Breast epithelium (tissue), 4 donors: ENCODE measurements at regions not wholly inside any gene's neighbourhood (a gene's known extent, or its start where the extent isn't known, plus 50 kb on each side); places are given as distances from the start of the nearest gene placed in this dataset.

ENCODE experiments used
- DNase-seq, 2 donors: peaks; one replicate each; pipeline ENCODE4 v3.0.0-alpha.2; 2019; ENCODE audit warnings: low spot score in 2 of 2
- H3K27ac ChIP-seq, 2 donors: fragments of 200-600 bp; sonication (generic) in 1 of 2; one replicate each; pipeline ENCODE4 v1.5.1; 2016 to 2019; ENCODE audit warnings: mild to moderate bottlenecking in 1 of 2
- H3K27me3 ChIP-seq, 2 donors: fragments of 200-600 bp; sonication (generic) in 1 of 2; one replicate each; pipeline versions ENCODE4 v1.5.1 to v1.6.0; 2017 to 2019; ENCODE audit warnings: control low read depth in 1 of 2, mild to moderate bottlenecking in 1 of 2
- H3K36me3 ChIP-seq: fragments of 200-600 bp; one replicate; pipeline ENCODE4 v1.5.1; 2019
- H3K4me1 ChIP-seq, 2 donors: fragments of 200-600 bp; sonication (generic); one replicate each; pipeline ENCODE4 v1.5.1; 2016 to 2019; ENCODE audit warnings: control low read depth in 1 of 2
- H3K4me3 ChIP-seq, 3 donors: fragments of 200-600 bp; sonication (generic); 1 replicate in 2 of 3; 2 replicates in 1 of 3; pipeline ENCODE4 v1.5.1; 2016 to 2019; ENCODE audit warnings: mild to moderate bottlenecking in 3 of 3, moderate library complexity in 2 of 3
- H3K9me3 ChIP-seq, 2 donors: fragments of 200-600 bp; sonication (generic) in 1 of 2; one replicate each; pipeline ENCODE4 v1.5.1; 2016 to 2019; ENCODE audit warnings: control low read depth in 1 of 2
- POLR2A ChIP-seq: fragments of 450-650 bp; IDR thresholded peaks from one replicate; pipeline ENCODE4 v1.6.1; 2016; ENCODE audit warnings: antibody characterized with exemption, mild to moderate bottlenecking, moderate library complexity
- POLR2AphosphoS5 ChIP-seq, 3 donors: sonication (generic); formaldehyde crosslinking; IDR thresholded peaks; one replicate each; pipeline ENCODE4 v1.6.1; 2017; ENCODE audit warnings: antibody characterized with exemption in 3 of 3
- intact Hi-C: fragments of 100-400 bp; cut with DNase I; formaldehyde crosslinking; loops from one replicate; pipeline ENCODE4 v1.15.1; 2023; ENCODE audit warnings: low total_unique reads
- TF ChIP-seq, protein P1 (sequence below), 3 donors: fragments of 450-650 bp; IDR thresholded peaks; one replicate each; pipeline ENCODE4 v1.5.1; 2016 to 2017; ENCODE audit warnings: antibody characterized with exemption in 3 of 3, mild to moderate bottlenecking in 3 of 3, moderate library complexity in 3 of 3

DNA sequence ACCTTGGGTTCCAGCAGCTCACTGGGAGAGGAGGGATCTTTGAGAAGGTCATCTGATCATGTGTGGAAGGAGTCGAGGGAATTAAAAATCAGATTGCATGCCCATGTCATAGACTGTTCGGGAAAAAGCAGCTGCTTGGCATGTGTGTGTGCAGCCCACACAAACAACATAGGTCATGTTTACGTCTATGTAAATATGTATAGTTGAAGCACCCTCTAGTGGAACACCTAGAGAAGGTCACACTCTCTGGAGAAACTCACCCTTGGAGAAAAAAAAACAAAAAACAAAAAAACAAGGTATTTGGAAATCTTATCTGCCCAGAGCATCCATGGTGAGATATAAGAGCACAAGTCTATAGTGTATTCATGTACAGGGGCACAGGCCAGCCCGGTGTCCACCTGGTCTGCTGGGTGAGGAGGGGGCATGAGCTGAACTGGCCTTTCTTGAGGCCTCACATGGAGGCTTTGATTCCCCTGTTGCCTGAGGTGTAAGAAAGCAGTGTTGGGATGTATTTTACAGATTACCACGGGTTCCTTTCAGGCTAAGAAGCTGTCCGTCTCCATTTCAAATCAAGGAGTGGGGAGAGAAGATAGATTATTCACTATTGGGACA lies 98.0 kb downstream of the NPY start:
- Histone ChIP-seq H3K4me1 (no peaks in the 10 kb centered on the region), H3K27ac (no peak overlapping the region), H3K27me3 (no peaks in the 10 kb centered on the region), H3K4me3 (no peak overlapping the region), H3K36me3 (no peaks in the 10 kb centered on the region), H3K9me3 (no peaks in the 10 kb centered on the region)
- TF ChIP-seq, protein P1, sequence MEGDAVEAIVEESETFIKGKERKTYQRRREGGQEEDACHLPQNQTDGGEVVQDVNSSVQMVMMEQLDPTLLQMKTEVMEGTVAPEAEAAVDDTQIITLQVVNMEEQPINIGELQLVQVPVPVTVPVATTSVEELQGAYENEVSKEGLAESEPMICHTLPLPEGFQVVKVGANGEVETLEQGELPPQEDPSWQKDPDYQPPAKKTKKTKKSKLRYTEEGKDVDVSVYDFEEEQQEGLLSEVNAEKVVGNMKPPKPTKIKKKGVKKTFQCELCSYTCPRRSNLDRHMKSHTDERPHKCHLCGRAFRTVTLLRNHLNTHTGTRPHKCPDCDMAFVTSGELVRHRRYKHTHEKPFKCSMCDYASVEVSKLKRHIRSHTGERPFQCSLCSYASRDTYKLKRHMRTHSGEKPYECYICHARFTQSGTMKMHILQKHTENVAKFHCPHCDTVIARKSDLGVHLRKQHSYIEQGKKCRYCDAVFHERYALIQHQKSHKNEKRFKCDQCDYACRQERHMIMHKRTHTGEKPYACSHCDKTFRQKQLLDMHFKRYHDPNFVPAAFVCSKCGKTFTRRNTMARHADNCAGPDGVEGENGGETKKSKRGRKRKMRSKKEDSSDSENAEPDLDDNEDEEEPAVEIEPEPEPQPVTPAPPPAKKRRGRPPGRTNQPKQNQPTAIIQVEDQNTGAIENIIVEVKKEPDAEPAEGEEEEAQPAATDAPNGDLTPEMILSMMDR (IDR thresholded peaks at IDR 0.05) = no peak
- no peak for TF ChIP-seq POLR2AphosphoS5 (IDR thresholded peaks at IDR 0.05)
- intact Hi-C loops = no loop called here
- DNase-seq = no peak

DNA sequence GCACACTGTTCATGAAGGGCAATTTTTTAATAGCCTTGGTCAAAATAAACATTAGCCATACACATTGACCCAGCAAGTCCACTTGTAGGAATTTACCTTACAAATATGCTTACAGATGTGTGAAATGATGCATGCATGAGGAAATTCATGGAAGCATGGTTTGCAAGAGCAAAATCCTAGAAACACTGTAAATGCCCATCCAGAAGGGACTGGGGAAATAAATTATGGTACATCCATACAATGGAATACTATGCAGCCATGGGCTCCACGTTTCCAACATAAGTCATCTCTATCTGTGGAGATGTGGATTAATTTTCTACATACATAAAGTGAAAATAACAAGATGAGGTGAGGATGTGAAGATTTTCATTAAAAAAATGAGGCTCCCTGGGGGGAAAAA lies 99.1 kb downstream of the NPY start:
- Histone ChIP-seq H3K27me3 (no peaks in the 10 kb centered on the region), H3K4me3 (no peak overlapping the region), H3K9me3 (no peaks in the 10 kb centered on the region), H3K27ac (no peak overlapping the region), H3K4me1 (no peaks in the 10 kb centered on the region), H3K36me3 (no peaks in the 10 kb centered on the region)
- TF ChIP-seq POLR2AphosphoS5 (IDR thresholded peaks at IDR 0.05) (no peak), POLR2A (no peak)
- TF ChIP-seq, protein P1 (IDR thresholded peaks at IDR 0.05) = no peak
- intact Hi-C loops = no loop called here
- no peak for DNase-seq

DNA sequence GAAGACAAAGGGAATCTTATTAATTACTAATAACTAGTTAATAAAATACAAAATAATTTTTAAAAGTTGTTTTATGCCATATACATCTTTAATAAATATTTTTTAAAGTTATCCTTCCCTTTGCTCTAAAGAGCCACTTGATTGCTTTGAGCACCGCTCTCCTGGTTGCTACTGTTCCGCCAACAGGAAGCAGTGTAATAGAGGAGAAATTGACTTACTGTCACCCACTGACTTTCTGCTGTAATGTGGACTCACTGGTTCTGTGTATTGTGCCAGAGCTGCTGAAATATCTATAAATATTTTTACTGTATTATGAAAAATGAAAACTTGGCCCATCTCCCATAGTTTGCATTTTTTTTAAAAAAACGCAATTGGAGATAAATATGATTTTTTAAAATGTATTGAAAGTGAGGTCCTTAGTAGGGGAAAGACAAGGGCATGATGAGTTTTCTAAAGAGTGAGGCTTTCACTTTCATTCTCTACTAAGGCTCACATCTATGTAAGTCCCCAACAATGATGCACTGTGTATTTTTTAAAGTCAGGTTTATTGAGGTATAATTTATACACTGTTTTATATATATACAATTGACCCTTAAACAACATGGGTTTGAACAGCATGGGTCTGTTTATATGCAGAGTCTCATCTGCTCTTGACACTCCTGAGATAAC lies 100.5 kb downstream of the NPY start:
- H3K4me1 ChIP-seq = no peaks in the 10 kb centered on the region
- DNase-seq = no peak
- intact Hi-C loops = no loop called here
- H3K27ac ChIP-seq = no peak overlapping the region
- TF ChIP-seq POLR2AphosphoS5 (IDR thresholded peaks at IDR 0.05) = no peak
- TF ChIP-seq, protein P1 (IDR thresholded peaks at IDR 0.05) = no peak
- no peak for TF ChIP-seq POLR2A
- H3K4me3 ChIP-seq = no peak overlapping the region
- no peaks in the 10 kb centered on the region for H3K27me3 ChIP-seq
- H3K9me3 ChIP-seq = no peaks in the 10 kb centered on the region
- no peaks in the 10 kb centered on the region for H3K36me3 ChIP-seq

DNA sequence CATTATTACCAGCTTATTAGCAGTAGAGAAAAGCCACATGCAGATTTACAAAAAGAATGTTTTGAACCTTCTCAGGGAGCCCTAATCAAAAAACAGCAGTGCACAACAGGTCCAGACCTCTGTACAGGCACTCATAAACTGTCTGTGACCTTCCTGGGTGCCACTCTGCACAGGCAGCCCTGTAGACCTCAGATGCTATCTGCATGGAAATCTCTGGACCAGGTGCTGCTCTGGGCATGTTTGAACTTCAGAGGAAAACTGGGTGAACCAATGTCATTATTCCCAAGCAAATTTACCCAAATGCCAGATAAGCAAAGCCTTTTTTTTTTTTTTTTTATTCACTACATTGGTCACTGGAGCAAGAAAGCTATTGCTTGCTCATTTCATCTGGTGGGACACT lies 104.2 kb downstream of the NPY start:
- Histone ChIP-seq H3K4me3 (no peak overlapping the region), H3K27me3 (no peaks in the 10 kb centered on the region), H3K36me3 (no peaks in the 10 kb centered on the region), H3K4me1 (no peaks in the 10 kb centered on the region), H3K9me3 (no peaks in the 10 kb centered on the region), H3K27ac (no peak overlapping the region)
- intact Hi-C loops = no loop called here
- no peak for TF ChIP-seq POLR2A
- TF ChIP-seq, protein P1 (IDR thresholded peaks at IDR 0.05) = no peak
- no peak for TF ChIP-seq POLR2AphosphoS5 (IDR thresholded peaks at IDR 0.05)
- DNase-seq = no peak

DNA sequence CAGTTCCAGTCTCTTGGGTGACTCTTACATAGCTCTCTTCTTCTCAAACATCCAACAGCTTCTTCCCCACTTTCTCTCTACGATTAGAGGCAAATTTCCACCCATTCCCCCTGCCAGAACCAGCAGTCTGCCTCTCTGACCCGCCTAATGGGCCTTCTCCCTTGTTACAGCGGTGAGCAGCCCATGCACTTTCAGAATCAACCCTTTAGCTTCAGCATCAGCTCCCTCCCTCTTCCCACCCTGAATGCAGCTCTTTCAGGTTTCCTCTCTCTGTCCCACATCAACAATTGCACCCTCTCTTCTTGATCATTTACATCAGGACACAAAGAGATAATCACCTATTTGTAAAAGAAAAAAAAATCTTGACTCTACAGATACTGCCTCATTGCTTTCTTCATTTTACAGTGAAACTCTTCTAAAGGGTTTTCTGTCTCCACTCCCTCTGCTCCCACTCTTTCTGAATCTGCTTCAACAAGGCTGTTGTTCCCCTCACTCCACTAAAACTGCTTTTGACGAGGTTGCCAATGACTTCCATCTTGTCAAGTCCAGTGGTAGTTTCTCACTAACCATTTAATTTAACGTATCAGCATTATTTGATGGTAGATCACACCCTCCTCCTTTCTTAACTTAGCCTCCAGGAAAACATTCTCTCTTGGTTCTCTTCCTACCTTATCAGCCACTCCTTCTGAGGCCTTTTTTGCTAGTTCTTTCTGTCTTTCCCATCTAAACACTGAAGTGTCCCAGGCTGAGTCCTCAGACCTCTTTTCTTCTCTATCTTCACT lies 106.6 kb downstream of the NPY start:
- intact Hi-C loops = no loop called here
- no peak for DNase-seq

More for the DNA sequence above, 106.6 kb downstream of the NPY start:
- H3K4me3 ChIP-seq = no peak overlapping the region
- no peak overlapping the region for H3K27ac ChIP-seq
- no peaks in the 10 kb centered on the region for H3K27me3 ChIP-seq
- no peaks in the 10 kb centered on the region for H3K36me3 ChIP-seq
- no peaks in the 10 kb centered on the region for H3K9me3 ChIP-seq
- H3K4me1 ChIP-seq = no peaks in the 10 kb centered on the region
- TF ChIP-seq POLR2AphosphoS5 (IDR thresholded peaks at IDR 0.05) = no peak
- TF ChIP-seq POLR2A = no peak
- TF ChIP-seq, protein P1 (IDR thresholded peaks at IDR 0.05) = no peak
